ENCODE measurements at regions not wholly inside any gene's neighbourhood (a gene's known extent, or its start where the extent isn't known, plus 50 kb on each side); places are given as distances from the start of the nearest gene placed in this dataset.

GRCh38 chr5:2530609-2531008 is 220.9 kb downstream of the IRX2 start:
- H3K4me1 ChIP-seq (ENCODE audit: insufficient read depth, low read length) = peaks cover 3% of the 10 kb centered on the region; the same call in 1 of the 2 replicates
- no peak overlapping the region for H3K9ac ChIP-seq (ENCODE audit: low read depth, low read length)
- H3K9me3 ChIP-seq (ENCODE audit: insufficient read depth, low read depth, low read length) = peaks cover 10% of the 10 kb centered on the region

DNA sequence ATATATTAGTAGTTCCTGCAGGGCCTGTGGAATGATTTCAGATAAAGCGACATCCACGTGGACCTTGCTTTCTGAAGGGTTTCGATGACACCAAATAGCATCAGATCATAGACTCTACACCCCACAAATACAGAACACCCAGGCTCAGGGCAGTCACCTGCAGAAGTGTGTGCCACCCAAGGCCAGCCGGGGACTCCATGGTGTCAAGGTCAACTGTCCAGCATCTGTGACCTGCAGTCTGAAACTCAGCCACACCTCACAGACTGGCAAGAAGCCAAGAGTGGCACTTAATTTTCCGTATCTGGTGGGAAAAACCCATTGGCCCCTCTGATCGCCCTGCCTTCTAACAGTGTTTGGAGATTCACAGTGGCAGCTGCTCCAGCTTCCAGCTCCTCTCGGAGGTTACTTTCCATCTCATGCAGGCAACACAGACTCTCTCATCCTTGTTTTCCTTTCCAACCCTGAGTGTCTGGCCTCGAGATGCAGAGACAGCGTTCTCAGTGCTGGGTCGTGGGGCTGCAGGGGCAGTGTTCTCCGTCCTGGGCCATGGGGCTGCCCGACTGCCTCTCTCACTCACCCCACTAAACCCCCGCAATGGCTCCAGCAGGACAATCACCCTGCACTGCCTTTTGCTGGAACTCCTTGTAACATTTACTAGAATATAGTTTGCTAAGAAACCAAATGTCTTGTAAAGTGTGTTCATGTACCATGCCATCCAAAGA is 221.9 kb downstream of the IRX2 start:
- Histone ChIP-seq H3K4me1 (ENCODE audit: insufficient read depth, low read length) (peaks cover 3% of the 10 kb centered on the region; the same call in 1 of the 2 replicates), H3K27me3 (ENCODE audit: insufficient read depth, low read length) (no peaks in the 10 kb centered on the region), H3K9me3 (ENCODE audit: insufficient read depth, low read depth, low read length) (peaks cover 6% of the 10 kb centered on the region), H3K36me3 (ENCODE audit: insufficient read depth, low read depth, low read length) (no peaks in the 10 kb centered on the region), H3K9ac (ENCODE audit: low read depth, low read length) (no peak overlapping the region), H3K27ac (ENCODE audit: low read length) (no peak overlapping the region), H3K4me3 (ENCODE audit: low read length) (no peak overlapping the region)

More at GRCh38 chr5:2530609-2531008, 220.9 kb downstream of the IRX2 start:
- Histone ChIP-seq H3K27ac (ENCODE audit: low read length) (no peak overlapping the region), H3K27me3 (ENCODE audit: insufficient read depth, low read length) (no peaks in the 10 kb centered on the region), H3K4me3 (ENCODE audit: low read length) (no peak overlapping the region), H3K36me3 (ENCODE audit: insufficient read depth, low read depth, low read length) (no peaks in the 10 kb centered on the region)

DNA sequence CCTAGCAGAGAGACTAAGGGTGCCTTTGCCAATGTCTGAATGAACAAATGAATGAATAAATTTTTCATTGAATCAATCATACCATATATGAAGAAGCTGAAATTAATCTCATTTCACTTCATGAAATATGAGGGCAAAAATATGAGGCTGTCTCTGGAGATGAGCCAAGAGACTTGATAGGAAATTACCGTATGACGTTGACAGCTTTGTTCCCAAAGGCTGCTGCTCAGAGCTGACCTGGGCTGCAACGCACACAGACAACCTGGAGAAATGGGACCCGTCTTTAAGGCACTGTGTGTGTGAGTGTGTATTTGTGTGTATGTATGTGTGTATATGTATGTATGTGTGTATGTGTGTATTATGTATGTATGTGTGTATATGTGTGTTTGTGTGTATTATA is 226.1 kb downstream of the IRX2 start:
- no peaks in the 10 kb centered on the region for H3K36me3 ChIP-seq (ENCODE audit: insufficient read depth, low read depth, low read length)
- H3K9me3 ChIP-seq (ENCODE audit: insufficient read depth, low read depth, low read length) = no peaks in the 10 kb centered on the region; the same call in 1 of the 2 replicates
- H3K4me1 ChIP-seq (ENCODE audit: insufficient read depth, low read length) = no peaks in the 10 kb centered on the region
- no peak overlapping the region for H3K4me3 ChIP-seq (ENCODE audit: low read length)
- no peaks in the 10 kb centered on the region for H3K27me3 ChIP-seq (ENCODE audit: insufficient read depth, low read length)
- no peak overlapping the region for H3K9ac ChIP-seq (ENCODE audit: low read depth, low read length)
- no peak overlapping the region for H3K27ac ChIP-seq (ENCODE audit: low read length)

DNA sequence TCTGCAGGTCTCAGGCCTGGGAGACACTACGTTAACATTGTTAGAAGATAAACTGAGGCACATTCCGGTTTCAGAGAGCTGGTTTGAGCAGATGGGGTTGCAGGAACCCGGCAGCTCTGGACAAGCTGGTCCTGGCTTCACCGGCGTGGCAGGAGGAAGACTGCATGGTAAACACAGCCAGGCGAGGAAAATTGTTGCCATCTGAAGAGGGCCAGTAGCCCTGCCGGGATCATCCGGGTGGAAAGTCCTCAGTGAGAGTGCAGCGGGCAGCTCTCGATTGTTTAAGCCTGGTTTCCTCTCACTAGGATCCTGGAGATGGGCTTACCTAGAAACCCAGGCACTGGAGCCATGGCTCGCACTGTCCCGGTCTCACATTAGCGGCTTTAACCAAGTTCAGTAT is 226.9 kb downstream of the IRX2 start:
- no peaks in the 10 kb centered on the region for H3K27me3 ChIP-seq (ENCODE audit: insufficient read depth, low read length)
- H3K4me1 ChIP-seq (ENCODE audit: insufficient read depth, low read length) = no peaks in the 10 kb centered on the region
- H3K9ac ChIP-seq (ENCODE audit: low read depth, low read length) = no peak overlapping the region
- no peak overlapping the region for H3K27ac ChIP-seq (ENCODE audit: low read length)
- H3K36me3 ChIP-seq (ENCODE audit: insufficient read depth, low read depth, low read length) = no peaks in the 10 kb centered on the region
- no peak overlapping the region for H3K4me3 ChIP-seq (ENCODE audit: low read length)
- H3K9me3 ChIP-seq (ENCODE audit: insufficient read depth, low read depth, low read length) = no peaks in the 10 kb centered on the region; the same call in 1 of the 2 replicates

DNA sequence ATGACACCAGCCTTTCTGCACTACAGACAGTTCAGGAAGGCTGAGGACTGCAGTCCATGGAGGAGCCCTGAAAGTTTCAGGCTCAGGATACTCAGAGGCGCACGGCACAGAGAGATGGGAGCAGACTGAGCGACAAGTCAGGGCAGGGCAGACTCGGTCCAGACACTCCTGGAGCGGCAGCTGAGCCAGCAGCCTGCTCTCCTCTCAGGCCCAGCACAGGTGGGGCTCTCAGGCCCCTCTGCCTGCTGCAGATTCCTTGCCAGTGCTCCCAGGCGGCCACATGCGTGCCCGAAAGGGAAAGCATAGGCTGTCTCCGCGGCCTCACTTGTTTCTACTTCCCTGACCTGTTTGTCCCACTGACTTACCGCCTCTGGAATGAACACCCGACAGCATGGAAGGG is 228.3 kb downstream of the IRX2 start:
- Histone ChIP-seq H3K27me3 (ENCODE audit: insufficient read depth, low read length) (no peaks in the 10 kb centered on the region), H3K9ac (ENCODE audit: low read depth, low read length) (no peak overlapping the region), H3K4me3 (ENCODE audit: low read length) (no peak overlapping the region), H3K27ac (ENCODE audit: low read length) (no peak overlapping the region), H3K4me1 (ENCODE audit: insufficient read depth, low read length) (no peaks in the 10 kb centered on the region), H3K9me3 (ENCODE audit: insufficient read depth, low read depth, low read length) (no peaks in the 10 kb centered on the region; the same call in 1 of the 2 replicates), H3K36me3 (ENCODE audit: insufficient read depth, low read depth, low read length) (no peaks in the 10 kb centered on the region)

GRCh38 chr5:2522372-2522771 is 229.1 kb downstream of the IRX2 start:
- Histone ChIP-seq H3K9me3 (ENCODE audit: insufficient read depth, low read depth, low read length) (no peaks in the 10 kb centered on the region), H3K9ac (ENCODE audit: low read depth, low read length) (no peak overlapping the region), H3K4me1 (ENCODE audit: insufficient read depth, low read length) (no peaks in the 10 kb centered on the region), H3K27ac (ENCODE audit: low read length) (no peak overlapping the region), H3K4me3 (ENCODE audit: low read length) (no peak overlapping the region), H3K27me3 (ENCODE audit: insufficient read depth, low read length) (no peaks in the 10 kb centered on the region), H3K36me3 (ENCODE audit: insufficient read depth, low read depth, low read length) (no peaks in the 10 kb centered on the region)

GRCh38 chr5:2519153-2519552 is 232.3 kb downstream of the IRX2 start:
- H3K36me3 ChIP-seq (ENCODE audit: insufficient read depth, low read depth, low read length) = no peaks in the 10 kb centered on the region
- no peak overlapping the region for H3K4me3 ChIP-seq (ENCODE audit: low read length)
- H3K27me3 ChIP-seq (ENCODE audit: insufficient read depth, low read length) = no peaks in the 10 kb centered on the region
- H3K9ac ChIP-seq (ENCODE audit: low read depth, low read length) = no peak overlapping the region
- H3K9me3 ChIP-seq (ENCODE audit: insufficient read depth, low read depth, low read length) = no peaks in the 10 kb centered on the region
- no peaks in the 10 kb centered on the region for H3K4me1 ChIP-seq (ENCODE audit: insufficient read depth, low read length)
- H3K27ac ChIP-seq (ENCODE audit: low read length) = no peak overlapping the region

DNA sequence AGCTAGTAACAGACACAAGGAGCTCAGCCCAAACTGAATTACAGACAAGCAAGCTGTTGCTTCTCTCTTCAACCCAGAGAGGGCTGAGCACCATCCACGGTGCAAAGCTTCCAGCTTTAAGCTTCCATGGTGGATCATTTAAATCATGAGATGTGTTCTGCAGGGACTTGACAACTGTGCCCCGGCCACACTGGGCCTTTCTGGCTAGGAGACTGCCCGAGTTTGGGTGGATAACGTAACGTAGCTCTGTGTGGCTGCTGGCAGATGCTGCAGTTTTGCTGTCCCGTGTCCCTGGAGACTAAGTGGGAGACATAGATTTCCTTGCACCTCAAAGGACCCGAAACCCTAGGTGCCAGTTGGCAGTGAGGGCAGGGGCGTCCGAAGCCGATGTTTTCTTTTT is 234.0 kb downstream of the IRX2 start:
- Histone ChIP-seq H3K9me3 (ENCODE audit: insufficient read depth, low read depth, low read length) (no peaks in the 10 kb centered on the region), H3K4me3 (ENCODE audit: low read length) (no peak overlapping the region), H3K27me3 (ENCODE audit: insufficient read depth, low read length) (no peaks in the 10 kb centered on the region), H3K4me1 (ENCODE audit: insufficient read depth, low read length) (no peaks in the 10 kb centered on the region), H3K36me3 (ENCODE audit: insufficient read depth, low read depth, low read length) (no peaks in the 10 kb centered on the region), H3K27ac (ENCODE audit: low read length) (no peak overlapping the region), H3K9ac (ENCODE audit: low read depth, low read length) (no peak overlapping the region)

DNA sequence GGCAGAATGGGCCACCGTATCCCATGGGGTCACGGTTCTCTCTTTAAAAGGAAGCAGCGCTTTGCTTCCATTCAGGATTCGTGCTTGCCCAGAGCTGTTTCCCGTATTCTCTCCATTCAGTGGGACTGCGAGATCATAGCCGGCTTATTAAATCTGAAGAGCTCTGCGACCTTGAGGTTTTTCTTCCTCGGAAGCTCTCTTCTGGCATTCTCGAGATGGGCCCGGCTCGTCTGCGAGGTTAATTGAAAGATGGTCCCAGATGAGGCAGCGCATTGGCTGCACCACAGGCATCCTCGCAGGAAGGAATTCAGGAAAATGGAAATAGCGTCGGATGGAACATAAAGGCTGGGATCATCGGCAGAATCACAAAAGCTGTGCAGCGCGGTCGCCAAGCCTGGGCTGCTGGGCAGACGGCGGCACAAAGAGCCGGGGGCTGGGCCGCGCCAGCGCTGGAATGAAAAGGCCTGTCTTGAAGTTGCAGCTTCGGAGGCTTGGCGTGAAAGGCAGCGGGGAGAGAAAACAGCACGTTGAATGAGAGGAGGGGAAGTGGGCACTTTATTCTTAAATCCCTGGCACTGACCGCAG is 236.2 kb downstream of the IRX2 start:
- Histone ChIP-seq H3K27me3 (ENCODE audit: insufficient read depth, low read length) (no peaks in the 10 kb centered on the region; the same call in 1 of the 2 replicates), H3K9ac (ENCODE audit: low read depth, low read length) (no peak overlapping the region), H3K4me3 (ENCODE audit: low read length) (no peak overlapping the region)

DNA sequence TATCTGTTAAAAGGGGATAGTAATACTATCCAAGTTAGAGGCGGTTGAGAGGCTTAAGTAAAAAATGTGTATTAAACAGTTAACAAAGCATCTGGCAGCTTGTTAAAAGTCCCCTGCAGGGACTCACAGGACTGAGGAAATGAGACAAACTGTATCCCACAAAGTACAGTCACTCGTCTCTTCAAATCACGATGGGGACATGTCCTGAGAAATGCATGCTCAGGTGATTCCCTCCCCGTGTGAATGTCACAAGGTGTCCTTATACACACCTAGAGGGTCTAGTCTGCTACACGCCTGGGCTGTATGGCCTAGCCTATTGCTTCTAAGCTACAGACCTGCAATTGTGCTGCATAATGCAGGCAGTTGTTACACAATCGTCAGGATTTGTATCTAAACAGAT is 237.0 kb downstream of the IRX2 start:
- Histone ChIP-seq H3K9me3 (ENCODE audit: insufficient read depth, low read depth, low read length) (no peaks in the 10 kb centered on the region), H3K4me1 (ENCODE audit: insufficient read depth, low read length) (no peaks in the 10 kb centered on the region), H3K4me3 (ENCODE audit: low read length) (no peak overlapping the region), H3K27me3 (ENCODE audit: insufficient read depth, low read length) (no peaks in the 10 kb centered on the region; the same call in 1 of the 2 replicates), H3K36me3 (ENCODE audit: insufficient read depth, low read depth, low read length) (no peaks in the 10 kb centered on the region), H3K9ac (ENCODE audit: low read depth, low read length) (no peak overlapping the region), H3K27ac (ENCODE audit: low read length) (no peak overlapping the region)

More for the DNA sequence above, 236.2 kb downstream of the IRX2 start:
- Histone ChIP-seq H3K36me3 (ENCODE audit: insufficient read depth, low read depth, low read length) (no peaks in the 10 kb centered on the region), H3K27ac (ENCODE audit: low read length) (no peak overlapping the region), H3K4me1 (ENCODE audit: insufficient read depth, low read length) (no peaks in the 10 kb centered on the region), H3K9me3 (ENCODE audit: insufficient read depth, low read depth, low read length) (no peaks in the 10 kb centered on the region)

- H3K4me3 ChIP-seq (ENCODE audit: low read length) = no peak overlapping the region
- H3K36me3 ChIP-seq (ENCODE audit: insufficient read depth, low read depth, low read length) = no peaks in the 10 kb centered on the region
- H3K9me3 ChIP-seq (ENCODE audit: insufficient read depth, low read depth, low read length) = no peaks in the 10 kb centered on the region
- no peaks in the 10 kb centered on the region; the same call in 1 of the 2 replicates for H3K27me3 ChIP-seq (ENCODE audit: insufficient read depth, low read length)
- no peak overlapping the region for H3K9ac ChIP-seq (ENCODE audit: low read depth, low read length)
- H3K27ac ChIP-seq (ENCODE audit: low read length) = no peak overlapping the region
- H3K4me1 ChIP-seq (ENCODE audit: insufficient read depth, low read length) = no peaks in the 10 kb centered on the region
These were observed 239.8 kb downstream of the IRX2 start for GRCh38 chr5:2511706-2512105.

GRCh38 chr5:2511126-2511525 is 240.4 kb downstream of the IRX2 start:
- Histone ChIP-seq H3K27ac (ENCODE audit: low read length) (no peak overlapping the region), H3K9ac (ENCODE audit: low read depth, low read length) (no peak overlapping the region), H3K4me3 (ENCODE audit: low read length) (no peak overlapping the region), H3K4me1 (ENCODE audit: insufficient read depth, low read length) (no peaks in the 10 kb centered on the region), H3K9me3 (ENCODE audit: insufficient read depth, low read depth, low read length) (no peaks in the 10 kb centered on the region), H3K27me3 (ENCODE audit: insufficient read depth, low read length) (no peaks in the 10 kb centered on the region; the same call in 1 of the 2 replicates), H3K36me3 (ENCODE audit: insufficient read depth, low read depth, low read length) (no peaks in the 10 kb centered on the region)

Data from iPS-20b (cell line).